Erythroblast (primary cell): ENCODE measurements at regions not wholly inside any gene's neighbourhood (a gene's known extent, or its start where the extent isn't known, plus 50 kb on each side); places are given as distances from the start of the nearest gene placed in this dataset.

Source experiments
- DNase-seq, 2 experiments: peaks; one replicate each; lab custom pipeline; 2025; lab: John Stamatoyannopoulos, UW
- GATA1 ChIP-seq: IDR thresholded peaks from 2 replicates; pipeline ENCODE4 v1.6.1; 2011; ENCODE audit warnings: low read depth, mild to moderate bottlenecking, control low read depth, low read length, moderate library complexity
- POLR2A ChIP-seq: IDR thresholded peaks from 2 replicates; pipeline ENCODE4 v1.6.1; 2011; ENCODE audit warnings: mild to moderate bottlenecking, low read length

GRCh38 chr1:114342376-114342775 is 168.6 kb downstream of the TRIM33 start:
- TF ChIP-seq GATA1 (no peak), POLR2A (no peak)
- DNase-seq = no peak

- no peak for TF ChIP-seq GATA1
- no peak for TF ChIP-seq POLR2A
- DNase-seq = no peak
Measured at GRCh38 chr1:114341856-114342255, 169.1 kb downstream of the TRIM33 start.

GRCh38 chr1:114341299-114341698 is 169.7 kb downstream of the TRIM33 start:
- DNase-seq = no peak
- no peak for TF ChIP-seq GATA1
- TF ChIP-seq POLR2A = no peak

GRCh38 chr1:114340892-114341291 is 170.1 kb downstream of the TRIM33 start:
- TF ChIP-seq GATA1 = no peak
- TF ChIP-seq POLR2A = no peak
- no peak for DNase-seq

GRCh38 chr1:114339379-114339778 is 171.6 kb downstream of the TRIM33 start:
- no peak for TF ChIP-seq GATA1
- TF ChIP-seq POLR2A = no peak
- no peak for DNase-seq

GRCh38 chr1:114338191-114338890 is 172.7 kb downstream of the TRIM33 start:
- TF ChIP-seq GATA1 = no peak
- TF ChIP-seq POLR2A = no peak

GRCh38 chr1:114337417-114337816 is 173.6 kb downstream of the TRIM33 start:
- DNase-seq = no peak
- TF ChIP-seq POLR2A = no peak
- TF ChIP-seq GATA1 = no peak

More at GRCh38 chr1:114338191-114338890, 172.7 kb downstream of the TRIM33 start:
- no peak for DNase-seq

GRCh38 chr1:114336360-114336759 is 174.6 kb downstream of the TRIM33 start:
- no peak for TF ChIP-seq GATA1
- no peak for TF ChIP-seq POLR2A
- no peak for DNase-seq

- DNase-seq = no peak
- TF ChIP-seq GATA1 (no peak), POLR2A (no peak)
Measured at GRCh38 chr1:114335273-114335672, 175.7 kb downstream of the TRIM33 start.

GRCh38 chr1:114334297-114334696 is 176.7 kb downstream of the TRIM33 start:
- no peak for DNase-seq
- TF ChIP-seq POLR2A = no peak
- TF ChIP-seq GATA1 = no peak

- DNase-seq = no peak
- no peak for TF ChIP-seq GATA1
- no peak for TF ChIP-seq POLR2A
Measured at GRCh38 chr1:114333690-114334089, 177.3 kb downstream of the TRIM33 start.

- TF ChIP-seq POLR2A = no peak
- no peak for TF ChIP-seq GATA1
- no peak for DNase-seq
Measured at GRCh38 chr1:114331936-114332335, 178.3 kb upstream of the SYT6 start.

GRCh38 chr1:114330451-114330983 is 176.8 kb upstream of the SYT6 start:
- DNase-seq = no peak
- TF ChIP-seq POLR2A = no peak
- TF ChIP-seq GATA1 = no peak

GRCh38 chr1:114328361-114328904 is 174.8 kb upstream of the SYT6 start:
- no peak for DNase-seq
- TF ChIP-seq GATA1 (no peak), POLR2A (no peak)

GRCh38 chr1:114324662-114324965 is 170.9 kb upstream of the SYT6 start:
- no peak for DNase-seq
- TF ChIP-seq GATA1 (no peak), POLR2A (no peak)
